ENCODE measurements at regions not wholly inside any gene's neighbourhood (a gene's known extent, or its start where the extent isn't known, plus 50 kb on each side); places are given as distances from the start of the nearest gene placed in this dataset.

GRCh38 chr11:109785198-109785597 is 308.0 kb upstream of the ZC3H12C start:
- ChIA-PET CTCF (ENCODE audit: low intra/inter-chr PET ratio, low total read pairs) (no interaction called here), POLR2A (no interaction called here)
- no peaks in the 10 kb centered on the region for H3K36me3 ChIP-seq (replicated peaks in 1 of 2; ENCODE audit: control insufficient read depth in 1 of 2, insufficient read depth in 2 of 2, low read length in 2 of 2)
- ATAC-seq (no peak), DNase-seq (ENCODE audit: low spot score) (no peak), FAIRE-seq (no peak)
- 0% methylated on average over 1 of the region's 1 CpG for WGBS (ENCODE audit: low lambda C conversion rate)
- no peaks in the 10 kb centered on the region for H4K20me1 ChIP-seq (ENCODE audit: insufficient read depth, low read length)
- BruUV-seq (replicated peaks), result no TSS peak
- in situ Hi-C loops (cut with HindIII; ENCODE audit: extremely low pct_ligation_motif_present, low pct_unique_long_range_greater_than_20kb) (no loop called here), intact Hi-C loops (cut with micrococcal nuclease; ENCODE audit: unreplicated experiment) (no loop called here)
- H3K4me1 ChIP-seq (ENCODE audit: insufficient read depth, low read length), result no peaks in the 10 kb centered on the region
- no peak overlapping the region for H2AFZ ChIP-seq (ENCODE audit: low read length)
- H3K79me2 ChIP-seq (ENCODE audit: insufficient read depth, low read length), result no peaks in the 10 kb centered on the region
- H3K27me3 ChIP-seq (ENCODE audit: control insufficient read depth in 1 of 2, insufficient read depth in 2 of 2, low read length in 2 of 2), result no peaks in the 10 kb centered on the region
- H3K4me3 ChIP-seq (replicated peaks in 1 of 3; ENCODE audit: insufficient read depth in 1 of 3, low read depth in 2 of 3, low read length in 3 of 3), result no peak overlapping the region
- TF ChIP-seq, protein P1, sequence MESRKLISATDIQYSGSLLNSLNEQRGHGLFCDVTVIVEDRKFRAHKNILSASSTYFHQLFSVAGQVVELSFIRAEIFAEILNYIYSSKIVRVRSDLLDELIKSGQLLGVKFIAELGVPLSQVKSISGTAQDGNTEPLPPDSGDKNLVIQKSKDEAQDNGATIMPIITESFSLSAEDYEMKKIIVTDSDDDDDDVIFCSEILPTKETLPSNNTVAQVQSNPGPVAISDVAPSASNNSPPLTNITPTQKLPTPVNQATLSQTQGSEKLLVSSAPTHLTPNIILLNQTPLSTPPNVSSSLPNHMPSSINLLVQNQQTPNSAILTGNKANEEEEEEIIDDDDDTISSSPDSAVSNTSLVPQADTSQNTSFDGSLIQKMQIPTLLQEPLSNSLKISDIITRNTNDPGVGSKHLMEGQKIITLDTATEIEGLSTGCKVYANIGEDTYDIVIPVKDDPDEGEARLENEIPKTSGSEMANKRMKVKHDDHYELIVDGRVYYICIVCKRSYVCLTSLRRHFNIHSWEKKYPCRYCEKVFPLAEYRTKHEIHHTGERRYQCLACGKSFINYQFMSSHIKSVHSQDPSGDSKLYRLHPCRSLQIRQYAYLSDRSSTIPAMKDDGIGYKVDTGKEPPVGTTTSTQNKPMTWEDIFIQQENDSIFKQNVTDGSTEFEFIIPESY (CRISPR knock-in tag; IDR thresholded peaks at IDR 0.05), result no peak
- TF ChIP-seq, protein P2, sequence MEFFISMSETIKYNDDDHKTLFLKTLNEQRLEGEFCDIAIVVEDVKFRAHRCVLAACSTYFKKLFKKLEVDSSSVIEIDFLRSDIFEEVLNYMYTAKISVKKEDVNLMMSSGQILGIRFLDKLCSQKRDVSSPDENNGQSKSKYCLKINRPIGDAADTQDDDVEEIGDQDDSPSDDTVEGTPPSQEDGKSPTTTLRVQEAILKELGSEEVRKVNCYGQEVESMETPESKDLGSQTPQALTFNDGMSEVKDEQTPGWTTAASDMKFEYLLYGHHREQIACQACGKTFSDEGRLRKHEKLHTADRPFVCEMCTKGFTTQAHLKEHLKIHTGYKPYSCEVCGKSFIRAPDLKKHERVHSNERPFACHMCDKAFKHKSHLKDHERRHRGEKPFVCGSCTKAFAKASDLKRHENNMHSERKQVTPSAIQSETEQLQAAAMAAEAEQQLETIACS (CRISPR knock-in tag; IDR thresholded peaks at IDR 0.05), result no peak
- TF ChIP-seq, protein P3, sequence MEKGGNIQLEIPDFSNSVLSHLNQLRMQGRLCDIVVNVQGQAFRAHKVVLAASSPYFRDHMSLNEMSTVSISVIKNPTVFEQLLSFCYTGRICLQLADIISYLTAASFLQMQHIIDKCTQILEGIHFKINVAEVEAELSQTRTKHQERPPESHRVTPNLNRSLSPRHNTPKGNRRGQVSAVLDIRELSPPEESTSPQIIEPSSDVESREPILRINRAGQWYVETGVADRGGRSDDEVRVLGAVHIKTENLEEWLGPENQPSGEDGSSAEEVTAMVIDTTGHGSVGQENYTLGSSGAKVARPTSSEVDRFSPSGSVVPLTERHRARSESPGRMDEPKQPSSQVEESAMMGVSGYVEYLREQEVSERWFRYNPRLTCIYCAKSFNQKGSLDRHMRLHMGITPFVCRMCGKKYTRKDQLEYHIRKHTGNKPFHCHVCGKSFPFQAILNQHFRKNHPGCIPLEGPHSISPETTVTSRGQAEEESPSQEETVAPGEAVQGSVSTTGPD (CRISPR knock-in tag; IDR thresholded peaks at IDR 0.05), result no peak
- no peak for TF ChIP-seq ZNF563 (CRISPR knock-in tag; IDR thresholded peaks at IDR 0.05)
- TF ChIP-seq JUN (CRISPR knock-in tag; IDR thresholded peaks at IDR 0.05), result no peak
- TF ChIP-seq, protein P4, sequence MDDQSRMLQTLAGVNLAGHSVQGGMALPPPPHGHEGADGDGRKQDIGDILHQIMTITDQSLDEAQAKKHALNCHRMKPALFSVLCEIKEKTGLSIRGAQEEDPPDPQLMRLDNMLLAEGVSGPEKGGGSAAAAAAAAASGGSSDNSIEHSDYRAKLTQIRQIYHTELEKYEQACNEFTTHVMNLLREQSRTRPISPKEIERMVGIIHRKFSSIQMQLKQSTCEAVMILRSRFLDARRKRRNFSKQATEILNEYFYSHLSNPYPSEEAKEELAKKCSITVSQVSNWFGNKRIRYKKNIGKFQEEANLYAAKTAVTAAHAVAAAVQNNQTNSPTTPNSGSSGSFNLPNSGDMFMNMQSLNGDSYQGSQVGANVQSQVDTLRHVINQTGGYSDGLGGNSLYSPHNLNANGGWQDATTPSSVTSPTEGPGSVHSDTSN (CRISPR knock-in tag; IDR thresholded peaks at IDR 0.05; ENCODE audit: borderline replicate concordance), result no peak
- TF ChIP-seq, protein P5, sequence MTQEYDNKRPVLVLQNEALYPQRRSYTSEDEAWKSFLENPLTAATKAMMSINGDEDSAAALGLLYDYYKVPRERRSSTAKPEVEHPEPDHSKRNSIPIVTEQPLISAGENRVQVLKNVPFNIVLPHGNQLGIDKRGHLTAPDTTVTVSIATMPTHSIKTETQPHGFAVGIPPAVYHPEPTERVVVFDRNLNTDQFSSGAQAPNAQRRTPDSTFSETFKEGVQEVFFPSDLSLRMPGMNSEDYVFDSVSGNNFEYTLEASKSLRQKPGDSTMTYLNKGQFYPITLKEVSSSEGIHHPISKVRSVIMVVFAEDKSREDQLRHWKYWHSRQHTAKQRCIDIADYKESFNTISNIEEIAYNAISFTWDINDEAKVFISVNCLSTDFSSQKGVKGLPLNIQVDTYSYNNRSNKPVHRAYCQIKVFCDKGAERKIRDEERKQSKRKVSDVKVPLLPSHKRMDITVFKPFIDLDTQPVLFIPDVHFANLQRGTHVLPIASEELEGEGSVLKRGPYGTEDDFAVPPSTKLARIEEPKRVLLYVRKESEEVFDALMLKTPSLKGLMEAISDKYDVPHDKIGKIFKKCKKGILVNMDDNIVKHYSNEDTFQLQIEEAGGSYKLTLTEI (CRISPR knock-in tag; conservative IDR thresholded peaks at IDR 0.05), result no peak
- no peak for TF ChIP-seq BCL6 (CRISPR knock-in tag; IDR thresholded peaks at IDR 0.05)
- TF ChIP-seq ARNTL (CRISPR knock-in tag; IDR thresholded peaks at IDR 0.05), result no peak
- TF ChIP-seq HMG20B (CRISPR knock-in tag; conservative IDR thresholded peaks at IDR 0.05), result no peak
- no peak for TF ChIP-seq RFX3 (CRISPR knock-in tag; IDR thresholded peaks at IDR 0.05)
- no peak for TF ChIP-seq GZF1 (CRISPR knock-in tag; IDR thresholded peaks at IDR 0.05)
- no peak for TF ChIP-seq SIX1 (CRISPR knock-in tag; IDR thresholded peaks at IDR 0.05; ENCODE audit: borderline replicate concordance)
- H3K4me2 ChIP-seq (ENCODE audit: low read depth, low read length), result no peak overlapping the region
- no peaks in the 10 kb centered on the region for H3K9me3 ChIP-seq (ENCODE audit: low read length)
- no peak overlapping the region for H3K9ac ChIP-seq (ENCODE audit: insufficient read depth, low read depth, low read length)
- H3K27ac ChIP-seq (ENCODE audit: extremely low read length, insufficient read depth, low read length), result no peak overlapping the region

Data from HepG2 (cell line).